Adrenal gland (tissue), 9 donors: ENCODE measurements at regions not wholly inside any gene's neighbourhood (a gene's known extent, or its start where the extent isn't known, plus 50 kb on each side); places are given as distances from the start of the nearest gene placed in this dataset.

Experiments used
- DNase-seq, 7 donors: peaks; one replicate each; pipeline ENCODE4 v3.0.0-alpha.2; 2019 to 2020
- H3K27ac ChIP-seq, 5 donors: fragments of 200-600 bp; sonication (generic) in 4 of 5; 1 replicate in 3 of 5; 2 replicates in 2 of 5; pipeline versions ENCODE4 v1.5.1 to v1.8.0; 2016 to 2020; ENCODE audit warnings: mild to moderate bottlenecking in 1 of 5
- H3K27me3 ChIP-seq: fragments of 200-600 bp; 2 replicates; pipeline ENCODE4 v1.8.0; 2021
- H3K36me3 ChIP-seq, 2 donors: fragments of 200-600 bp; replicated peaks in 1 of 2; 1 replicate in 1 of 2; 2 replicates in 1 of 2; pipeline versions ENCODE4 v1.5.1 to v1.8.0; 2018 to 2022
- H3K4me1 ChIP-seq, 2 donors: fragments of 200-600 bp; replicated peaks in 1 of 2; 1 replicate in 1 of 2; 2 replicates in 1 of 2; pipeline versions ENCODE4 v1.5.1 to v1.8.0; 2018 to 2021
- H3K4me3 ChIP-seq, 4 donors: fragments of 200-600 bp; sonication (generic) in 3 of 4; one replicate each; pipeline ENCODE4 v1.5.1; 2016 to 2018
- H3K9me3 ChIP-seq, 3 donors: fragments of 200-600 bp; sonication (generic) in 1 of 3; replicated peaks in 1 of 3; 1 replicate in 2 of 3; 2 replicates in 1 of 3; pipeline versions ENCODE4 v1.5.1 to v1.8.0; 2016 to 2021
- POLR2A ChIP-seq, 2 donors: fragments of 450-650 bp; IDR thresholded peaks; one replicate each; pipeline ENCODE4 v1.6.1; 2017; ENCODE audit warnings: antibody characterized with exemption in 2 of 2, mild to moderate bottlenecking in 2 of 2, moderate library complexity in 1 of 2
- WGBS, 4 donors: extraction: QIAGEN DNeasy Blood & Tissue Kit in 2 of 4; methylation state at CpG; one replicate each; pipeline versions ENCODE4 v1.1.5 to v1.1.7; 2013 to 2017; 5-methylcytosine and 5-hydroxymethylcytosine counted together
- intact Hi-C, 2 donors: fragments of 100-400 bp; cut with DNase I; formaldehyde crosslinking; loops; one replicate each; pipeline versions ENCODE4 v1.14.1 to v1.15.0; 2022 to 2023
- TF ChIP-seq, protein P1 (sequence below), 6 experiments: fragments of 450-650 bp in 4 of 6; fragments of 200-600 bp in 2 of 6; sonication (generic) in 1 of 6; IDR thresholded peaks; 1 replicate in 5 of 6; 2 replicates in 1 of 6; pipeline versions ENCODE4 v1.5.1 to v1.8.0; 2016 to 2021; ENCODE audit warnings: antibody characterized with exemption in 6 of 6, mild to moderate bottlenecking in 2 of 6, moderate library complexity in 1 of 6
- donor health status: healthy with polysubstance abuse.
- donor health status: Bipolar disorder and iron deficiency.
- donor health status: DM: yes; HTN: yes; CAD: no.
- donor health status: DM: no; HTN: no; CAD: no.
- donor health status: DM: no; HTN: no; CAD: no.

DNA sequence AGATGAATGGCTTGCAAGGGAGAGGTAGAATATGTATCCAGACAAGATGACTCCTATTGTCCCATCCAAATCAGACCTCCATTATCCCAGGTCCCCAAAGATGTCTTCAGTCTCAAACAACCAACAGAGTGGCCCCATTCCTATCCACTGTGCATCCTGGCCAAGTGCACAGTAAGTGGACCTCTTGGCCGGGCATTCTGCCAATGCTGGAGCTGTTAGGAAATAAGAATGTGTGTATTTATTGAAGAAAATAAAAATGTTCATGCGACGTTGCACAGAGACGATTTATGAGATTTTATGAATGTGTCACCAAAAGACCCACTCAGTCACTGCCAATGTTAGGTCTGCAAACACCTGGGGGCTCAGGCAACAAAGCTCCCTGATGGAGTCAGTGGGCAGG lies 196.0 kb downstream of the MAFB start:
- intact Hi-C loops = no loop called here
- H3K4me3 ChIP-seq = no peak overlapping the region
- 29 to 36% (median 31%) methylated on average over 4 of the region's 4 CpGs for WGBS, 4 donors
- DNase-seq = peak in 6 of 7 donors; percentile 50 to 78 (median 71)
- peak overlapping the region in 1 of 5 donors; percentile 61 for H3K27ac ChIP-seq
- H3K27me3 ChIP-seq = no peaks in the 10 kb centered on the region
- no peaks in the 10 kb centered on the region for H3K36me3 ChIP-seq
- TF ChIP-seq, protein P1, sequence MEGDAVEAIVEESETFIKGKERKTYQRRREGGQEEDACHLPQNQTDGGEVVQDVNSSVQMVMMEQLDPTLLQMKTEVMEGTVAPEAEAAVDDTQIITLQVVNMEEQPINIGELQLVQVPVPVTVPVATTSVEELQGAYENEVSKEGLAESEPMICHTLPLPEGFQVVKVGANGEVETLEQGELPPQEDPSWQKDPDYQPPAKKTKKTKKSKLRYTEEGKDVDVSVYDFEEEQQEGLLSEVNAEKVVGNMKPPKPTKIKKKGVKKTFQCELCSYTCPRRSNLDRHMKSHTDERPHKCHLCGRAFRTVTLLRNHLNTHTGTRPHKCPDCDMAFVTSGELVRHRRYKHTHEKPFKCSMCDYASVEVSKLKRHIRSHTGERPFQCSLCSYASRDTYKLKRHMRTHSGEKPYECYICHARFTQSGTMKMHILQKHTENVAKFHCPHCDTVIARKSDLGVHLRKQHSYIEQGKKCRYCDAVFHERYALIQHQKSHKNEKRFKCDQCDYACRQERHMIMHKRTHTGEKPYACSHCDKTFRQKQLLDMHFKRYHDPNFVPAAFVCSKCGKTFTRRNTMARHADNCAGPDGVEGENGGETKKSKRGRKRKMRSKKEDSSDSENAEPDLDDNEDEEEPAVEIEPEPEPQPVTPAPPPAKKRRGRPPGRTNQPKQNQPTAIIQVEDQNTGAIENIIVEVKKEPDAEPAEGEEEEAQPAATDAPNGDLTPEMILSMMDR (IDR thresholded peaks at IDR 0.05) = no peak
- no peak for TF ChIP-seq POLR2A (IDR thresholded peaks at IDR 0.05)
- H3K4me1 ChIP-seq = peaks cover 0 to 6% of the 10 kb centered on the region in 2 donors
- no peaks in the 10 kb centered on the region for H3K9me3 ChIP-seq

DNA sequence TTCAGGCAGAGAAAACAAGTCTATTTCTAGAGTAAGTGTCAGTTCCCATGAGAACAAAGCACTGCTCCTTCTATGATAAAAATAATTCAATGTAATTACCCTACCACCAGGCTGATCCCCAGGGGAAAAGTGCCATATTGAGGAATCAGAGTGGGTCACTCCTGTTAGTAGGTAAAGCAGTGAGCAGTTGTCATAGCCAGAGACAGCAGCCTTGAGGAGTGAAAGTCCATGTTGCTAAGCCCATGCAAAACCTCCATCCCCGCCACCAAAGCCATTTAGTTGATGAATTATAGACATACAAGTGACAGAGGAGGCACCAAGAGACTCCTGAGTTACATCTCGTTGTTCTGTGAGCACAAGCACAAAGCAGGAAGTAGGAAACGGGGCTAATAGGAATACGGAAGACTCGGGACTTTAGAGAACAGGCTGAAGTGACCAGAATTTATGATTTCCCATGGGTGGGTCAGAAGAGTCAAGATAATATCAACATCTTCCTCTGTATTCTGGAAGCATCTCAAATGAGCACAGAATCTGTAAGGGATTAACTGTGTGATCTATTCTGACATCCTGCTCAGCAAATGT lies 197.9 kb downstream of the MAFB start:
- intact Hi-C loops = no loop called here
- Histone ChIP-seq H3K4me1 (peaks cover 0 to 6% of the 10 kb centered on the region in 2 donors), H3K4me3 (no peak overlapping the region), H3K36me3 (no peaks in the 10 kb centered on the region), H3K9me3 (no peaks in the 10 kb centered on the region), H3K27ac (no peak overlapping the region), H3K27me3 (no peaks in the 10 kb centered on the region)
- TF ChIP-seq POLR2A (IDR thresholded peaks at IDR 0.05) = no peak
- TF ChIP-seq, protein P1 (IDR thresholded peaks at IDR 0.05) = no peak
- 31 to 46% (median 40%) methylated on average over 5 of the region's 5 CpGs for WGBS, 4 donors
- no peak for DNase-seq

DNA sequence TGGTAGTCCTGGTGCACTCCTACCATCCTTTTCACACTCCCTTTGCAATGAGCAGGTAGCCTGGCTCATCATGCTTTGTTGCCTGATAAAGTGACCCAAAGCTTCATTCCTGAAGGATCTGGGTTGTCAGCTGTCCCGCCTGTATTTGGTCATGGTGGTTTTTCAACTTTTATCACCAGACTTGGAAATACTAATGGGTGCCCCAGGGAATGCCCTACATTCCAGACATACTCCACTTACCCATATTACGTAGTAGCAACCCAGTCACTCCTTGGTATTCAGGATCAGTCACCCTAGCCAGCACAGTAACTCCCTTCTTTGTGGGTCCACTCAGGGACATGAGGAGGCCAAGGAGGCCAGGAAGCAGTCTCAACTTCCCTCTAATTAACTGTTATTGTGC lies 199.2 kb downstream of the MAFB start:
- H3K27me3 ChIP-seq = no peaks in the 10 kb centered on the region
- no peak for DNase-seq
- intact Hi-C loops = no loop called here
- no peaks in the 10 kb centered on the region for H3K9me3 ChIP-seq
- H3K4me3 ChIP-seq = no peak overlapping the region
- no peak overlapping the region for H3K27ac ChIP-seq
- WGBS, 4 donors = 87 to 98% (median 90%) methylated on average over 2 of the region's 2 CpGs
- no peaks in the 10 kb centered on the region for H3K36me3 ChIP-seq
- peaks cover 0 to 6% of the 10 kb centered on the region in 2 donors for H3K4me1 ChIP-seq
- TF ChIP-seq, protein P1 (IDR thresholded peaks at IDR 0.05) = no peak
- TF ChIP-seq POLR2A (IDR thresholded peaks at IDR 0.05) = no peak

DNA sequence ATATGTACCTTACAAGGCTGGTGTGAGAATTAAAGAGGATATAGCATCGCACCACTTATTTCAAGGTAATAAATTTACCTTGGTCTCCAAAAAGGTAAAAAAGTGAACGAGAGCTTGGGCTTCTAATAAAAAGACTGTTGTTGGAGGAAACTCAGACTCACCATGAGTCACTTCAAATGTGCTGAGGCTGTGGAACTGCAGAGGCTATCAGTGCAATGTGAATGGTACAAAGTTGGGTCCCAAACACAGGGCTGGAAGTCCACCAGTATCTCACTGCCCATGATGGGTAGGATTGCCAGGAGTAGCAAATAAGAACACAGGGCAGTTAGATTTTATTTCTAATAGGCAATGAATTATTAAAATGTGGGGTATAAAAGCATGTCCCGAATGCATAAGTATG lies 200.6 kb downstream of the MAFB start:
- TF ChIP-seq, protein P1 (IDR thresholded peaks at IDR 0.05) = no peak
- TF ChIP-seq POLR2A (IDR thresholded peaks at IDR 0.05) = no peak
- DNase-seq = no peak
- no peak overlapping the region for H3K4me3 ChIP-seq
- no peaks in the 10 kb centered on the region for H3K27me3 ChIP-seq
- intact Hi-C loops = no loop called here
- no peak overlapping the region for H3K27ac ChIP-seq
- H3K36me3 ChIP-seq = no peaks in the 10 kb centered on the region
- peaks cover 0 to 5% of the 10 kb centered on the region in 2 donors for H3K4me1 ChIP-seq
- WGBS, 4 donors = 76 to 83% (median 81%) methylated on average over 3 of the region's 3 CpGs
- H3K9me3 ChIP-seq = no peaks in the 10 kb centered on the region
